GM18520 (cell line): ENCODE measurements at regions not wholly inside any gene's neighbourhood (a gene's known extent, or its start where the extent isn't known, plus 50 kb on each side); places are given as distances from the start of the nearest gene placed in this dataset.
"Not testable (repeated sequence)": the region's sequence is repeated elsewhere in the genome, so short reads cannot be mapped to it uniquely, and the experiment has no call there.

Experiments used
- ATAC-seq: cut with Tn5 transposase; IDR thresholded peaks from one replicate; pipeline ENCODE4 v1.9.1; 2021; ENCODE audit not compliant: unreplicated experiment

- no peak for ATAC-seq
Measured at GRCh38 chr4:19119904-19120560, 1098.5 kb upstream of the LCORL start.

- no peak for ATAC-seq
Measured at GRCh38 chr4:19117022-19117421, 1095.5 kb upstream of the LCORL start.

- ATAC-seq = no peak
Measured at GRCh38 chr4:19104176-19104575, 1082.6 kb upstream of the LCORL start.

- ATAC-seq = no peak
Measured at GRCh38 chr4:19095491-19096046, 1074.0 kb upstream of the LCORL start.

GRCh38 chr4:19093951-19094350 lies 1072.4 kb upstream of the LCORL start:
- ATAC-seq = no peak

GRCh38 chr4:19092797-19093196 lies 1071.2 kb upstream of the LCORL start:
- no peak for ATAC-seq

- no peak for ATAC-seq
Measured at GRCh38 chr4:19074036-19074435, 1052.5 kb upstream of the LCORL start.

- no peak for ATAC-seq
Measured at GRCh38 chr4:19063662-19064061, 1042.1 kb upstream of the LCORL start.

GRCh38 chr4:19054916-19055315 lies 1033.4 kb upstream of the LCORL start:
- no peak for ATAC-seq

- no peak for ATAC-seq
Measured at GRCh38 chr4:19051831-19052230, 1030.3 kb upstream of the LCORL start.

- ATAC-seq = no peak
Measured at GRCh38 chr4:19047279-19047880, 1025.8 kb upstream of the LCORL start.

GRCh38 chr4:19039816-19040215 lies 1018.3 kb upstream of the LCORL start:
- ATAC-seq = no peak

GRCh38 chr4:19038231-19038630 lies 1016.7 kb upstream of the LCORL start:
- no peak for ATAC-seq

- no peak for ATAC-seq
Measured at GRCh38 chr4:19033816-19034733, 1012.5 kb upstream of the LCORL start.

GRCh38 chr4:19030536-19030935 lies 1009.0 kb upstream of the LCORL start:
- ATAC-seq = no peak

GRCh38 chr4:19030048-19030447 lies 1008.5 kb upstream of the LCORL start:
- no peak for ATAC-seq

- ATAC-seq = no peak
Measured at GRCh38 chr4:19026281-19026680, 1004.7 kb upstream of the LCORL start.

- no peak for ATAC-seq
Measured at GRCh38 chr4:19025031-19025430, 1003.5 kb upstream of the LCORL start.

GRCh38 chr4:19024047-19024446 lies 1002.5 kb upstream of the LCORL start:
- ATAC-seq = no peak

- no peak for ATAC-seq
Measured at GRCh38 chr4:19021617-19022016, 1000.1 kb upstream of the LCORL start.

GRCh38 chr4:19016550-19016949 lies 995.0 kb upstream of the LCORL start:
- not testable (repeated sequence) for ATAC-seq

GRCh38 chr4:19014594-19014993 lies 993.0 kb upstream of the LCORL start:
- no peak for ATAC-seq
